HFFc6 (cell line): ENCODE measurements at regions not wholly inside any gene's neighbourhood (a gene's known extent, or its start where the extent isn't known, plus 50 kb on each side); places are given as distances from the start of the nearest gene placed in this dataset.

Experiments used
- DNase-seq: peaks from one replicate; pipeline ENCODE4 v3.0.0-alpha.2; 2018
- H3K27ac Mint-ChIP-seq: 2 replicates; pipeline ENCODE4 v1.8.0; 2020; ENCODE audit warnings: mild to moderate bottlenecking, mixed read lengths
- H3K27me3 Mint-ChIP-seq: 2 replicates; pipeline ENCODE4 v1.8.0; 2021; ENCODE audit warnings: mild to moderate bottlenecking, moderate library complexity, mixed read lengths; ENCODE audit not compliant: insufficient read depth
- H3K36me3 Mint-ChIP-seq: 2 replicates; pipeline ENCODE4 v1.8.0; 2021; ENCODE audit warnings: low read depth, mixed read lengths
- H3K4me1 Mint-ChIP-seq: 2 replicates; pipeline ENCODE4 v1.8.0; 2020; ENCODE audit warnings: low read depth, mixed read lengths
- H3K4me3 Mint-ChIP-seq: 2 replicates; pipeline ENCODE4 v1.8.0; 2020; ENCODE audit warnings: mild to moderate bottlenecking, moderate library complexity, mixed read lengths
- H3K9me3 Mint-ChIP-seq: 2 replicates; pipeline ENCODE4 v1.8.0; 2020; ENCODE audit warnings: mild to moderate bottlenecking, mixed read lengths
- CTCF ChIP-seq: fragments of 200-600 bp; sonication (generic); IDR thresholded peaks from 2 replicates; pipeline ENCODE4 v1.5.0; 2021; ENCODE audit warnings: antibody characterized with exemption, mild to moderate bottlenecking

GRCh38 chr9:21751998-21752397 is 50.4 kb upstream of the MTAP start:
- Mint-ChIP-seq H3K36me3 (no peaks in the 10 kb centered on the region), H3K27me3 (peaks cover under 1% of the 10 kb centered on the region; the same call in 1 of the 2 replicates), H3K4me3 (no peak overlapping the region), H3K27ac (no peak overlapping the region), H3K4me1 (peaks cover 22% of the 10 kb centered on the region), H3K9me3 (no peaks in the 10 kb centered on the region)
- no peak for TF ChIP-seq CTCF
- DNase-seq, result no peak
